Activated naive CD8-positive, alpha-beta T cell treated with anti-CD3 and anti-CD28 coated beads, Interleukin-2, amount 50 U/mL, for 24 hours (primary cell): ENCODE measurements at regions not wholly inside any gene's neighbourhood (a gene's known extent, or its start where the extent isn't known, plus 50 kb on each side); places are given as distances from the start of the nearest gene placed in this dataset.

Experiments
- ATAC-seq: fragments of 150-1000 bp; cut with Tn5 transposase; one replicate; pipeline ENCODE4 v1.10.0; 2021
- DNase-seq: peaks from one replicate; pipeline ENCODE4 v3.0.0; 2021
- H3K27ac Mint-ChIP-seq: one replicate; pipeline ENCODE4 v1.8.0; 2021; ENCODE audit warnings: mild to moderate bottlenecking, mixed read lengths
- H3K27me3 Mint-ChIP-seq: one replicate; pipeline ENCODE4 v1.8.0; 2021; ENCODE audit warnings: mixed read lengths
- H3K36me3 Mint-ChIP-seq: one replicate; pipeline ENCODE4 v1.8.0; 2021; ENCODE audit warnings: low read depth, mixed read lengths
- H3K4me1 Mint-ChIP-seq: one replicate; pipeline ENCODE4 v1.8.0; 2021; ENCODE audit warnings: mixed read lengths
- H3K4me3 Mint-ChIP-seq: one replicate; pipeline ENCODE4 v1.8.0; 2021; ENCODE audit warnings: mild to moderate bottlenecking, moderate library complexity, mixed read lengths
- H3K9me3 Mint-ChIP-seq: one replicate; pipeline ENCODE4 v1.8.0; 2021; ENCODE audit warnings: mixed read lengths

GRCh38 chr10:28940158-28940888 is 263.0 kb downstream of the BAMBI start:
- Mint-ChIP-seq H3K27me3 (peaks cover 2% of the 10 kb centered on the region), H3K4me3 (no peak overlapping the region), H3K4me1 (no peaks in the 10 kb centered on the region), H3K36me3 (no peaks in the 10 kb centered on the region), H3K27ac (no peak overlapping the region), H3K9me3 (peaks cover 7% of the 10 kb centered on the region)
- DNase-seq (no peak), ATAC-seq (no peak)

GRCh38 chr10:28942012-28942411 is 264.7 kb downstream of the BAMBI start:
- H3K27ac Mint-ChIP-seq, result no peak overlapping the region
- H3K27me3 Mint-ChIP-seq, result peaks cover 7% of the 10 kb centered on the region
- H3K9me3 Mint-ChIP-seq, result peaks cover 11% of the 10 kb centered on the region
- no peak for DNase-seq
- H3K4me3 Mint-ChIP-seq, result no peak overlapping the region
- no peak for ATAC-seq
- H3K4me1 Mint-ChIP-seq, result no peaks in the 10 kb centered on the region
- no peaks in the 10 kb centered on the region for H3K36me3 Mint-ChIP-seq

GRCh38 chr10:28945959-28946358 is 268.6 kb downstream of the BAMBI start:
- H3K4me1 Mint-ChIP-seq, result no peaks in the 10 kb centered on the region
- DNase-seq (no peak), ATAC-seq (no peak)
- H3K36me3 Mint-ChIP-seq, result no peaks in the 10 kb centered on the region
- no peak overlapping the region for H3K4me3 Mint-ChIP-seq
- H3K27ac Mint-ChIP-seq, result no peak overlapping the region
- peaks cover 11% of the 10 kb centered on the region for H3K9me3 Mint-ChIP-seq
- H3K27me3 Mint-ChIP-seq, result peaks cover 8% of the 10 kb centered on the region

GRCh38 chr10:28946479-28946878 is 269.2 kb downstream of the BAMBI start:
- Mint-ChIP-seq H3K27me3 (peaks cover 8% of the 10 kb centered on the region), H3K36me3 (no peaks in the 10 kb centered on the region), H3K4me3 (no peak overlapping the region), H3K4me1 (no peaks in the 10 kb centered on the region), H3K9me3 (peaks cover 11% of the 10 kb centered on the region), H3K27ac (no peak overlapping the region)
- no peak for ATAC-seq
- no peak for DNase-seq

DNA sequence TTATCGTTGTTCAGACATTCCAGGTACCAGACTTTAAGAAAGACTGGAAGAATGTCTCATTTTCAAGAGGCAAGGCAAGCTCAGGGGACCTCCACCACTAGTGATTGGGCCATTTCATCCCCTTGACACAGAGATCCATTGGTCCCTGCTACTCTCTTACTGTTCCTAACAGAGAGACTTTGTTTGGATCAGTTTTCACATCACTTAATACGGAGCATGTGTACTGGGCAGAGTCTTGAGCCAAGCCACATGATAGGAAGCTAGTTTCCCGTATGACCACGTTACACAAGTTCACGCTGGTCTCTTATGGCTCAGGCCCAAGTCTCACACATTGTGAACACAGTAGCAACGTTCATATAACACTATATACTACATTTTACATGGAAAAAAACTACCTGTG is 269.9 kb downstream of the BAMBI start:
- Mint-ChIP-seq H3K9me3 (peaks cover 11% of the 10 kb centered on the region), H3K4me1 (no peaks in the 10 kb centered on the region), H3K36me3 (no peaks in the 10 kb centered on the region), H3K4me3 (no peak overlapping the region), H3K27me3 (peaks cover 8% of the 10 kb centered on the region), H3K27ac (no peak overlapping the region)
- DNase-seq (no peak), ATAC-seq (no peak)

GRCh38 chr10:28948046-28948445 is 270.7 kb downstream of the BAMBI start:
- ATAC-seq (no peak), DNase-seq (no peak)
- Mint-ChIP-seq H3K9me3 (peaks cover 11% of the 10 kb centered on the region), H3K27me3 (peaks cover 16% of the 10 kb centered on the region), H3K4me1 (no peaks in the 10 kb centered on the region), H3K36me3 (no peaks in the 10 kb centered on the region), H3K4me3 (no peak overlapping the region), H3K27ac (no peak overlapping the region)

DNA sequence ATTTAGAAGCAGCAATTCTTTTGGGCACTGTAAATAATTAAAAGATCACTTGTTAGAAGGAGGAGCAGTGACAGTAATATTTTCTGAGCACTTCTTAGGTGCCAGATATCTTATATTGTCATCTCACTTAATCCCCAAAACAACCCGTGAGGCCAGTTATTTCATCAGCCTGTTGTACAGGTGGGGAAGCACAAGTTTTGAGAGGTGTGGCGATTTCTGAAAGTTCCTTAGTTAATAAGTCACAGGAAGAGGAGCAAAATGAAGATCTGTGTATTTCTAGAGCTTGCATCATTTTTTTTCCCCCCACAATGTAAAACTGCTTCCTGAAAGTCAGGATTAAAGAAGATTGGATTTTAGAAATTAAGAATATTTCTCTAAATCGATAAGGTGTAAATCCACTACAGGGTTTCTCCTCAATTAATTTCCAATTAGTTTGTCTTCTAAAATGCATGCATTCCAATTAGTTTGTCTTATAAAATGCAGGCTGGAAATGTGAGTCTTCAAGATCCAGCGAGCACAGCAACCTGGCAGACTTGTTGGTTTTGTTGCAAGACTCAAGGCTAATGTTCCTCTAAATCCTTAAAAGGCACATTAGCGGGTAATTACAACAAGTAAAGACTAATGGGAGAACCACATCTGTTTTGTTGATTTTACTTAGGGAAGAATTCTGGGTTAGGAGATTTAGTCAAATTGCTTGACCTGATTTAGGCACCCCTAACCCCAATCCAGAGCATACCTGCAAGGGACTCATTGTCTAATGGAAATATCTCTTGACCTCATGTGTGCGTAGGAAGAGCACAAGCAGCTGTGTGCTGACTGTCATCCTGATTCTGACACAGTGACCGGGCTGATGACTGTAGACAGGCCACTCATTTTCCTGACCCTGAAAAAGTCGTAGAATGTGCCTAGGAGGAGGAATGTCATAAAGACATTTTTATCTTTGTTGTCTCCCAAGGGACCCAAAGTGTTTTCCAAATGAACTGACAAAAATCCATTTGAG is 272.0 kb downstream of the BAMBI start:
- H3K4me1 Mint-ChIP-seq, result no peaks in the 10 kb centered on the region
- no peak overlapping the region for H3K27ac Mint-ChIP-seq
- no peaks in the 10 kb centered on the region for H3K36me3 Mint-ChIP-seq

GRCh38 chr10:28951484-28951883 is 274.2 kb downstream of the BAMBI start:
- H3K27ac Mint-ChIP-seq, result no peak overlapping the region
- H3K4me3 Mint-ChIP-seq, result no peak overlapping the region
- ATAC-seq (no peak), DNase-seq (no peak)
- no peaks in the 10 kb centered on the region for H3K36me3 Mint-ChIP-seq
- no peaks in the 10 kb centered on the region for H3K4me1 Mint-ChIP-seq
- H3K9me3 Mint-ChIP-seq, result no peaks in the 10 kb centered on the region
- H3K27me3 Mint-ChIP-seq, result peaks cover 17% of the 10 kb centered on the region

More for the DNA sequence above, 272.0 kb downstream of the BAMBI start:
- H3K9me3 Mint-ChIP-seq, result peaks cover 11% of the 10 kb centered on the region
- no peak overlapping the region for H3K4me3 Mint-ChIP-seq
- peaks cover 23% of the 10 kb centered on the region for H3K27me3 Mint-ChIP-seq
- ATAC-seq, result no peak
- no peak for DNase-seq

- Mint-ChIP-seq H3K4me1 (no peaks in the 10 kb centered on the region), H3K27me3 (peaks cover 17% of the 10 kb centered on the region), H3K27ac (no peak overlapping the region), H3K36me3 (no peaks in the 10 kb centered on the region), H3K9me3 (peaks cover 4% of the 10 kb centered on the region), H3K4me3 (no peak overlapping the region)
- ATAC-seq, result no peak
- no peak for DNase-seq
These were observed 275.2 kb downstream of the BAMBI start for GRCh38 chr10:28952523-28952922.

DNA sequence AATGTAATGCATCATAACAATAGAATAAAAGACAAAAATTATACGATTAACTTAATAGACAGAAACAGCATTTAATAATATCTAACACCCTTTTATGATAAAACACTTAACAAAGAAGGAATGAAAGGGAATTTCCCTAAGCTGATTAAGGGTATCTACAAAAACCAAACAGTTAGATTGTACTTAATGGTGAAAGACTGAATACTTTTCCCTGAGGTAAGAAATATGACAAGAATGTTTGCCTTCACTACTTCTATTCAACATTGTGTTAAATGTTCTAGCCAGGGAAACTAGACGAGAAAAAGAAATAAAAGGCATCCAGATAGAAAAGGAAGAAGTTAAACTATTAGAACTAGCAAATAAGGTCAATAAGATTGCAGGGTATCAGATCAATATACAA is 276.9 kb downstream of the BAMBI start:
- H3K4me1 Mint-ChIP-seq, result no peaks in the 10 kb centered on the region
- DNase-seq, result no peak
- H3K36me3 Mint-ChIP-seq, result no peaks in the 10 kb centered on the region
- H3K4me3 Mint-ChIP-seq, result no peak overlapping the region
- H3K9me3 Mint-ChIP-seq, result peaks cover 13% of the 10 kb centered on the region
- H3K27ac Mint-ChIP-seq, result no peak overlapping the region
- peaks cover 21% of the 10 kb centered on the region for H3K27me3 Mint-ChIP-seq
- no peak for ATAC-seq

DNA sequence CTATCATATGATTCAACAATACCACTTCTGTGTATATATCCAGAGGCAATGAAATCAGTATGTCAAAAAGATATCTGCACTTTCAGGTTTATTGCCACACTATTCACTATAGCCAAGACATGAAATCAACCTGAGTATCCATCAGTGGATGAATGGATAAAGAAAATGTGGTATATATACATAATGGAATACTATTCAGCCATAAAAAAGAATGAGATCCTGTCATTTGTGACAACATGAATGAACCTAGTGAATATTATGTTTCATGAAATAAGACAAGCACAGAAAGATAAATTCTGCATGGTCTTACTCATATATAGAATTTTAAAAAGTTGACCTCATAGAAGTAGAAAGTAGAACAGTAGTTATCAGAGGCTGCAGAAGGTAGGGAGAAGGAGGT is 281.1 kb downstream of the BAMBI start:
- H3K4me3 Mint-ChIP-seq, result no peak overlapping the region
- no peaks in the 10 kb centered on the region for H3K4me1 Mint-ChIP-seq
- no peak for DNase-seq
- no peak for ATAC-seq
- peaks cover 13% of the 10 kb centered on the region for H3K9me3 Mint-ChIP-seq
- peaks cover 10% of the 10 kb centered on the region for H3K27me3 Mint-ChIP-seq
- H3K27ac Mint-ChIP-seq, result no peak overlapping the region
- H3K36me3 Mint-ChIP-seq, result no peaks in the 10 kb centered on the region

DNA sequence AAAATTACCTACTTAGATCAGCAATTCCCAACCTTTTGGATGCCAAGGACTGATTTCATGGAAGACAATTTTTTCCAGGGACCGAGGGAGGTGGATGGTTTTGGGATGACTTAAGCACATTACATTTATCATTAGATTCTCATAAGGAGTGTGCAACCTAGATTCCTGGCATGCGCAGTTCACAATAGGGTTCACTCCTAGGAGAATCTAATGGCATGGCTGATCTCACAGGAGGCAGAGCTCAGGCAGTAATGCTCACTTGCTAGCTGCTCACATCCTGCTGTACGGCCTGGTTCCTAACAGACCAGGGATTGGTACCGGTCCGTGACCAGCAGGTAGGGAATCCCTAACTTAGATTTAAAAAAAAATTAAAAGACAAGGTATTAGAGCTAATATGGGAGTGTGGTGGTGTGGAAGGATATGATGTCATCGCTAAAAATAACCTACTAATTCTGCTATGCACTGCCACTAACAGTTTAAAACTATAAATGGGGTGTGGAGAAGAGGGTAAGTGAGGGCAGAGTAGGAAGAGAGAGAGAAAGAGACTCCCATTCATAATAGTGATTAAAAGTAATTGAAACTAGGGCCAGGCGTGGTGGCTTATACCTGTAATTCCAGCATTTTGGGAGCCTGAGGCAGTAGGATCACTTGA is 282.7 kb downstream of the BAMBI start:
- Mint-ChIP-seq H3K36me3 (no peaks in the 10 kb centered on the region), H3K27me3 (peaks cover 4% of the 10 kb centered on the region), H3K9me3 (peaks cover 13% of the 10 kb centered on the region), H3K27ac (no peak overlapping the region), H3K4me3 (no peak overlapping the region), H3K4me1 (no peaks in the 10 kb centered on the region)
- no peak for ATAC-seq
- no peak for DNase-seq

GRCh38 chr10:28962768-28963167 is 285.4 kb downstream of the BAMBI start:
- Mint-ChIP-seq H3K27ac (no peak overlapping the region), H3K9me3 (peaks cover 7% of the 10 kb centered on the region), H3K4me3 (no peak overlapping the region), H3K36me3 (no peaks in the 10 kb centered on the region), H3K27me3 (peaks cover 5% of the 10 kb centered on the region), H3K4me1 (no peaks in the 10 kb centered on the region)
- no peak for ATAC-seq
- DNase-seq, result no peak

DNA sequence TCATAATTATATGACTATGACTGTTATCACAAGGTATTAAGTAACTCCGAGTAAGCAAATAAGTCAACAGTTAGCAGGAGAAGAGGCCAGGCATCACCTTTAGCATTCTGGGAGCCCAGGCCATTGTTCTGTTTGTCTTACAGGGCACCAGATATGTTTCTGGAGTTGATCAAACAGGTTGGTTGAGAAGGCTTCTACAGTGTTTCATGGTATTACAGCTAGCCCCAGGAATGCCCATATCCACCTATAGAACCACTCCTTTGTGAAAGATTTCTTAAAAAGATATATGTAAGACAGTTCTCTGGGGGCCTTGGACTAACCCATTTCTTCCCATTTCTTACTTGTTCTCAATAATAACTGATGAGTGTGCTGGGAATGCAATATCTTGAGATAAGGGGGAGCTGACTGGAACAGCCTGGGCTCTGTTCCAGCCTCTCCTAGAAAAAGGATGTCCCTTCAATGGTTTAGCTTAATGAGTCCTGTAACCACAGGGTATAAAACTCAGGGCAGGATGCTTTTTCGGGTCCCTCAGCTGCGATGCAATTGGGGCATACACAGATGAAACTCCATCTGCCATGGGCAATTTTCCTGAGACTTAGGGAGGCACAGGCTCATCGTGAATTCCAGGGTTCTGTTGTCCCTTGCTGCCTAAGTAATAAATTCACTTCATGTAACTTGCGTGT is 286.4 kb downstream of the BAMBI start:
- H3K27ac Mint-ChIP-seq, result no peak overlapping the region
- DNase-seq, result no peak
- H3K27me3 Mint-ChIP-seq, result peaks cover 3% of the 10 kb centered on the region
- H3K36me3 Mint-ChIP-seq, result no peaks in the 10 kb centered on the region
- no peak for ATAC-seq
- no peak overlapping the region for H3K4me3 Mint-ChIP-seq
- peaks cover 2% of the 10 kb centered on the region for H3K9me3 Mint-ChIP-seq
- no peaks in the 10 kb centered on the region for H3K4me1 Mint-ChIP-seq
